H1 (cell line): ENCODE measurements at regions not wholly inside any gene's neighbourhood (a gene's known extent, or its start where the extent isn't known, plus 50 kb on each side); places are given as distances from the start of the nearest gene placed in this dataset.

ENCODE experiments used
- CTCF ChIA-PET: fragments of 300-600 bp; sonication (Branson Sonifier 250); formaldehyde crosslinking; loops from one replicate; lab custom pipeline; 2021; ENCODE audit not compliant: partially characterized antibody; lab: Charles Lee
- POLR2A ChIA-PET: fragments of 300-600 bp; sonication (Branson Sonifier 250); formaldehyde crosslinking; loops from one replicate; lab custom pipeline; 2021; ENCODE audit warnings: inconsistent platforms; ENCODE audit not compliant: partially characterized antibody; lab: Charles Lee
- DNase-seq, 2 experiments: peaks; one replicate each; pipeline versions ENCODE4 v3.0.0 to v3.0.0-alpha.2; 2010 to 2022; ENCODE audit warnings: low spot score in 2 of 2, low read depth in 1 of 2, mixed read lengths in 1 of 2
- FAIRE-seq: peaks from 2 replicates; lab custom pipeline; 2011; peaks lifted over from hg19 to GRCh38; lab: Jason Lieb, UNC
- H2AFZ ChIP-seq: 2 replicates; pipeline ENCODE4 v1.8.1; 2012; ENCODE audit warnings: low read length, inconsistent platforms
- H2AK5ac ChIP-seq: 2 replicates; pipeline ENCODE4 v1.6.1; 2013; ENCODE audit warnings: low read depth, low read length
- H2BK120ac ChIP-seq: replicated peaks from 2 replicates; pipeline ENCODE3; 2013; ENCODE audit warnings: low read depth, low read length, inconsistent platforms
- H2BK12ac ChIP-seq: 2 replicates; pipeline ENCODE4 v1.6.1; 2013; ENCODE audit warnings: low read depth, low read length
- H2BK15ac ChIP-seq: 2 replicates; pipeline ENCODE4 v1.6.1; 2013; ENCODE audit warnings: low read length
- H2BK20ac ChIP-seq: 2 replicates; pipeline ENCODE4 v1.6.1; 2013; ENCODE audit warnings: low read length
- H2BK5ac ChIP-seq: 2 replicates; pipeline ENCODE4 v1.6.1; 2013; ENCODE audit warnings: low read depth, low read length
- H3K14ac ChIP-seq: 2 replicates; pipeline ENCODE4 v1.6.1; 2013; ENCODE audit warnings: inconsistent platforms; ENCODE audit not compliant: insufficient read length
- H3K18ac ChIP-seq: 2 replicates; pipeline ENCODE4 v1.6.1; 2013; ENCODE audit warnings: low read length; ENCODE audit errors: extremely low read depth
- H3K23ac ChIP-seq: 2 replicates; pipeline ENCODE4 v1.6.1; 2013; ENCODE audit warnings: inconsistent platforms; ENCODE audit not compliant: insufficient read length
- H3K23me2 ChIP-seq: 2 replicates; pipeline ENCODE4 v1.6.1; 2013; ENCODE audit warnings: low read depth, low read length
- H3K27ac ChIP-seq: 2 replicates; pipeline ENCODE4 v1.6.1; 2011; ENCODE audit warnings: low read depth, low read length, inconsistent platforms
- H3K27me3 ChIP-seq, 4 experiments: replicated peaks in 1 of 4; 1 replicate in 1 of 4; 2 replicates in 3 of 4; pipeline versions ENCODE4 v1.6.1 to v1.8.1; 2011 to 2013; ENCODE audit warnings: low read length in 3 of 4, mild to moderate bottlenecking in 3 of 4, inconsistent platforms in 2 of 4, mixed read lengths in 2 of 4, moderate library complexity in 1 of 4; ENCODE audit not compliant: control insufficient read depth in 3 of 4, insufficient read depth in 3 of 4; ENCODE audit errors: extremely low read depth in 1 of 4
- H3K36me3 ChIP-seq, 4 experiments: 2 replicates each; pipeline versions ENCODE4 v1.6.1 to v1.8.1; 2011 to 2013; ENCODE audit warnings: mild to moderate bottlenecking in 4 of 4, low read length in 3 of 4, moderate library complexity in 2 of 4, control low read depth in 1 of 4, inconsistent platforms in 1 of 4; ENCODE audit not compliant: insufficient read depth in 4 of 4, control insufficient read depth in 2 of 4
- H3K4ac ChIP-seq: replicated peaks from 2 replicates; pipeline ENCODE3; 2013; ENCODE audit warnings: low read length, low read depth, mixed read lengths, inconsistent platforms; ENCODE audit not compliant: insufficient read length
- H3K4me1 ChIP-seq, 4 experiments: replicated peaks in 1 of 4; 1 replicate in 1 of 4; 2 replicates in 3 of 4; pipeline versions ENCODE4 v1.6.1 to v1.8.1; 2011 to 2013; ENCODE audit warnings: low read length in 3 of 4, inconsistent platforms in 2 of 4, mixed read lengths in 1 of 4; ENCODE audit not compliant: insufficient read depth in 4 of 4, control insufficient read depth in 3 of 4
- H3K4me2 ChIP-seq, 2 experiments: 2 replicates each; pipeline versions ENCODE4 v1.6.1 to v1.8.1; 2011 to 2013; ENCODE audit warnings: low read depth in 2 of 2, low read length in 2 of 2, control low read depth in 1 of 2, inconsistent platforms in 1 of 2, mild to moderate bottlenecking in 1 of 2; ENCODE audit not compliant: insufficient read depth in 1 of 2
- H3K4me3 ChIP-seq, 4 experiments: fragments of 200-600, 300-600 bp in 1 of 4; sonication (generic), shearing (Covaris generic), sonication (Bioruptor Twin) in 1 of 4; 2 replicates each; pipeline versions ENCODE4 v1.5.1 to v1.8.1; 2011 to 2016; ENCODE audit warnings: low read length in 4 of 4, low read depth in 3 of 4, control low read depth in 2 of 4, inconsistent platforms in 2 of 4, mild to moderate bottlenecking in 2 of 4, mixed read lengths in 1 of 4, moderate library complexity in 1 of 4; ENCODE audit not compliant: insufficient read depth in 2 of 4; ENCODE audit errors: extremely low read depth in 1 of 4
- H3K56ac ChIP-seq: replicated peaks from 2 replicates; pipeline ENCODE3; 2013; ENCODE audit warnings: low read depth, mild to moderate bottlenecking, mixed read lengths, low read length, inconsistent platforms; ENCODE audit not compliant: insufficient read length
- H3K79me1 ChIP-seq: 2 replicates; pipeline ENCODE4 v1.6.1; 2013; ENCODE audit warnings: low read depth, low read length, control low read depth
- H3K79me2 ChIP-seq, 2 experiments: 2 replicates each; pipeline versions ENCODE4 v1.6.1 to v1.8.1; 2012 to 2013; ENCODE audit warnings: low read length in 2 of 2, mild to moderate bottlenecking in 2 of 2, inconsistent platforms in 1 of 2; ENCODE audit not compliant: insufficient read depth in 2 of 2, control insufficient read depth in 1 of 2
- H3K9ac ChIP-seq, 4 experiments: replicated peaks in 1 of 4; 1 replicate in 1 of 4; 2 replicates in 3 of 4; pipeline versions ENCODE4 v1.6.1 to v1.8.1; 2011 to 2013; ENCODE audit warnings: low read depth in 3 of 4, low read length in 3 of 4, control low read depth in 2 of 4, mild to moderate bottlenecking in 2 of 4, moderate library complexity in 2 of 4, inconsistent platforms in 1 of 4; ENCODE audit errors: extremely low read depth in 1 of 4
- H3K9me3 ChIP-seq, 2 experiments: 2 replicates each; pipeline versions ENCODE4 v1.6.1 to v1.8.1; 2012 to 2013; ENCODE audit warnings: mild to moderate bottlenecking in 2 of 2, moderate library complexity in 2 of 2, control low read depth in 1 of 2, inconsistent platforms in 1 of 2, low read depth in 1 of 2, low read length in 1 of 2, mixed read lengths in 1 of 2; ENCODE audit not compliant: insufficient read depth in 2 of 2
- H4K20me1 ChIP-seq, 2 experiments: replicated peaks in 1 of 2; 2 replicates each; pipeline versions ENCODE3 to v1.8.1; 2011 to 2013; ENCODE audit warnings: inconsistent platforms in 2 of 2, low read length in 2 of 2, mild to moderate bottlenecking in 1 of 2; ENCODE audit not compliant: insufficient read depth in 2 of 2, control insufficient read depth in 1 of 2
- H4K5ac ChIP-seq: 2 replicates; pipeline ENCODE4 v1.6.1; 2013; ENCODE audit warnings: low read length, low read depth, mixed read lengths, inconsistent platforms; ENCODE audit not compliant: insufficient read length
- H4K8ac ChIP-seq: 2 replicates; pipeline ENCODE4 v1.8.0; 2013; ENCODE audit warnings: mild to moderate bottlenecking, moderate library complexity, low read length, inconsistent platforms; ENCODE audit not compliant: insufficient read depth; ENCODE audit errors: extremely low read depth
- H4K91ac ChIP-seq: replicated peaks from 2 replicates; pipeline ENCODE3; 2013; ENCODE audit warnings: low read length, mixed read lengths, inconsistent platforms; ENCODE audit not compliant: insufficient read length
- CHD2 ChIP-seq: IDR thresholded peaks from 2 replicates; pipeline ENCODE4 v1.6.1; 2012; ENCODE audit warnings: low read length, improper control_type of control experiment
- GTF2F1 ChIP-seq: IDR thresholded peaks from 2 replicates; pipeline ENCODE4 v1.6.1; 2012; ENCODE audit warnings: low read depth, low read length, improper control_type of control experiment, borderline replicate concordance

GRCh38 chr2:18701981-18702380 is 112.6 kb upstream of the NT5C1B start:
- no peaks in the 10 kb centered on the region for H3K4me1 ChIP-seq
- no peak overlapping the region for H3K18ac ChIP-seq
- TF ChIP-seq GTF2F1 (no peak), CHD2 (no peak)
- no peak overlapping the region for H2AFZ ChIP-seq
- no peak overlapping the region for H3K27ac ChIP-seq
- H4K20me1 ChIP-seq = no peaks in the 10 kb centered on the region
- FAIRE-seq (no peak), DNase-seq (no peak)
- no peak overlapping the region for H3K14ac ChIP-seq
- no peak overlapping the region for H4K91ac ChIP-seq
- no peak overlapping the region for H4K5ac ChIP-seq
- no peak overlapping the region for H2BK120ac ChIP-seq
- no peak overlapping the region for H3K9ac ChIP-seq
- H3K4me3 ChIP-seq = no peak overlapping the region
- ChIA-PET POLR2A (no interaction called here), CTCF (interaction anchor here (0.6 to 4.2 kb wide), 3 partner anchors 11 to 29 kb away, joined by 3 to 23 read pairs (median 5); no protein-coding TSS in a partner anchor)
- H2BK15ac ChIP-seq = no peak overlapping the region
- H3K4ac ChIP-seq = no peak overlapping the region
- no peak overlapping the region for H3K23ac ChIP-seq
- no peak overlapping the region for H3K56ac ChIP-seq
- no peaks in the 10 kb centered on the region; a peak in 1 of 4 replicates for H3K9me3 ChIP-seq
- H2BK12ac ChIP-seq = no peak overlapping the region
- H4K8ac ChIP-seq = no peak overlapping the region
- no peaks in the 10 kb centered on the region for H3K79me1 ChIP-seq
- H3K79me2 ChIP-seq = no peaks in the 10 kb centered on the region
- H2BK5ac ChIP-seq = no peak overlapping the region
- H2BK20ac ChIP-seq = no peak overlapping the region
- H3K23me2 ChIP-seq = no peaks in the 10 kb centered on the region
- no peaks in the 10 kb centered on the region for H3K27me3 ChIP-seq
- no peak overlapping the region for H3K4me2 ChIP-seq
- H3K36me3 ChIP-seq = no peaks in the 10 kb centered on the region
- no peak overlapping the region for H2AK5ac ChIP-seq
